ENCODE measurements at regions not wholly inside any gene's neighbourhood (a gene's known extent, or its start where the extent isn't known, plus 50 kb on each side); places are given as distances from the start of the nearest gene placed in this dataset.

DNA sequence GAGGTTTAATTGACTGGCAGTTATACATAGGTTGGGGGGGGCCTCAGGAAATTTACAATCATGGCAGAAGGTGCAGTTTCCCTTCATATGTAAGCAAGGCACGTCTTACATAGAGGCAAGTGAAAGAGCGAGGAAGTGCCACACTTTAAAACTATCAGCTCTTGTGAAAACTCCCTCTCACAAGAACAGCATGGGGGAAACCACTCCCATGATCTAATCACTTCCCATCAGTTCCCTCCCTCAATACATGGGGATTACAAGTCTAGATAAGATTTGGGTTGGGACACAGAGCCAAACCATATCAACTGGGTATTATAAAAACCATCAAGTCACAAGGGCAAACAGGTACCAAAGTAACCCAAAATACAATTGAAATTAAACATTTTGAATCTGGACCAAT, 182.0 kb upstream of the FAT4 start:
- H3K36me3 ChIP-seq (ENCODE audit: control insufficient read depth in 4 of 4, insufficient read depth in 4 of 4, low read length in 4 of 4), result no peaks in the 10 kb centered on the region
- H3K4me1 ChIP-seq (ENCODE audit: control insufficient read depth in 5 of 5, insufficient read depth in 5 of 5, low read length in 5 of 5), result peaks cover 0 to 4% (median 0%) of the 10 kb centered on the region in 5 donors
- no peaks in the 10 kb centered on the region for H3K27me3 ChIP-seq (ENCODE audit: control insufficient read depth in 3 of 3, insufficient read depth in 3 of 3, low read length in 2 of 3)
- 75 to 82% methylated on average over 2 of the region's 2 CpGs for WGBS, 2 donors
- no peak overlapping the region for H3K27ac ChIP-seq (ENCODE audit: low read depth in 1 of 2, low read length in 1 of 2)
- H3K4me3 ChIP-seq, result no peak overlapping the region
- TF ChIP-seq, protein P1, sequence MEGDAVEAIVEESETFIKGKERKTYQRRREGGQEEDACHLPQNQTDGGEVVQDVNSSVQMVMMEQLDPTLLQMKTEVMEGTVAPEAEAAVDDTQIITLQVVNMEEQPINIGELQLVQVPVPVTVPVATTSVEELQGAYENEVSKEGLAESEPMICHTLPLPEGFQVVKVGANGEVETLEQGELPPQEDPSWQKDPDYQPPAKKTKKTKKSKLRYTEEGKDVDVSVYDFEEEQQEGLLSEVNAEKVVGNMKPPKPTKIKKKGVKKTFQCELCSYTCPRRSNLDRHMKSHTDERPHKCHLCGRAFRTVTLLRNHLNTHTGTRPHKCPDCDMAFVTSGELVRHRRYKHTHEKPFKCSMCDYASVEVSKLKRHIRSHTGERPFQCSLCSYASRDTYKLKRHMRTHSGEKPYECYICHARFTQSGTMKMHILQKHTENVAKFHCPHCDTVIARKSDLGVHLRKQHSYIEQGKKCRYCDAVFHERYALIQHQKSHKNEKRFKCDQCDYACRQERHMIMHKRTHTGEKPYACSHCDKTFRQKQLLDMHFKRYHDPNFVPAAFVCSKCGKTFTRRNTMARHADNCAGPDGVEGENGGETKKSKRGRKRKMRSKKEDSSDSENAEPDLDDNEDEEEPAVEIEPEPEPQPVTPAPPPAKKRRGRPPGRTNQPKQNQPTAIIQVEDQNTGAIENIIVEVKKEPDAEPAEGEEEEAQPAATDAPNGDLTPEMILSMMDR (IDR thresholded peaks at IDR 0.05; ENCODE audit: control extremely low read depth, extremely low read depth), result no peak
- no peaks in the 10 kb centered on the region for H3K9me3 ChIP-seq (ENCODE audit: control insufficient read depth in 4 of 4, insufficient read depth in 3 of 4, low read length in 3 of 4)
- ATAC-seq (ENCODE audit: insufficient read depth, low FRiP score), result no peak
- no peak for DNase-seq
- no peak overlapping the region for H3K9ac ChIP-seq (ENCODE audit: insufficient read depth in 1 of 2, low read length in 2 of 2)

- H3K4me1 ChIP-seq (ENCODE audit: control insufficient read depth in 5 of 5, insufficient read depth in 5 of 5, low read length in 5 of 5), result peaks cover 0 to 4% (median 0%) of the 10 kb centered on the region in 5 donors
- no peaks in the 10 kb centered on the region for H3K36me3 ChIP-seq (ENCODE audit: control insufficient read depth in 4 of 4, insufficient read depth in 4 of 4, low read length in 4 of 4)
- H3K9me3 ChIP-seq (ENCODE audit: control insufficient read depth in 4 of 4, insufficient read depth in 3 of 4, low read length in 3 of 4), result no peaks in the 10 kb centered on the region
- TF ChIP-seq, protein P1 (IDR thresholded peaks at IDR 0.05; ENCODE audit: control extremely low read depth, extremely low read depth), result no peak
- no peak overlapping the region for H3K4me3 ChIP-seq
- H3K27ac ChIP-seq (ENCODE audit: low read depth in 1 of 2, low read length in 1 of 2), result no peak overlapping the region
- no peaks in the 10 kb centered on the region for H3K27me3 ChIP-seq (ENCODE audit: control insufficient read depth in 3 of 3, insufficient read depth in 3 of 3, low read length in 2 of 3)
- DNase-seq, result no peak
- no peak overlapping the region for H3K9ac ChIP-seq (ENCODE audit: insufficient read depth in 1 of 2, low read length in 2 of 2)
- ATAC-seq (ENCODE audit: insufficient read depth, low FRiP score), result no peak
- WGBS, 2 donors, result 92 to 93% methylated on average over 2 of the region's 2 CpGs
Measured at GRCh38 chr4:125131891-125132680, 182.7 kb upstream of the FAT4 start.

DNA sequence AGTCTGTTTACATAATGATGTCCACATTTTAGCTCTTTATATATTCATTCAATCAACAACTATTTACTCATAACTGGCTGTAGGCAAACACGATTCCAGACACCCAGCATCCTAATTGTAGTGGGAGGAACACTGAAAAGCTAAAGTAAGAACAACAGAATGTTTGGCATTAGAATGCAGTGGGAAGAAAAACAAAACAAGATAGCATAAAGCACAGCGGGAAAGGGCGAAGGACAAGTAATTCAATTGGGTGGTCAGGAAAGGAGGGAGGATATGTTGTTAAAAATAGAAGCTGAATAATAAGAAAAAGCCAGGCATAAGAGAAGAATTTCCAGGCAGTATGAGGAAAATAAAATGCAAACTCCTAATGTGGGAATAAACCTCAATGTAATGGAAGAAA, 189.5 kb upstream of the FAT4 start:
- Histone ChIP-seq H3K9ac (ENCODE audit: insufficient read depth in 1 of 2, low read length in 2 of 2) (no peak overlapping the region), H3K4me1 (ENCODE audit: control insufficient read depth in 5 of 5, insufficient read depth in 5 of 5, low read length in 5 of 5) (peaks cover 0 to 9% (median 0%) of the 10 kb centered on the region in 5 donors), H3K9me3 (ENCODE audit: control insufficient read depth in 4 of 4, insufficient read depth in 3 of 4, low read length in 3 of 4) (no peaks in the 10 kb centered on the region), H3K27me3 (ENCODE audit: control insufficient read depth in 3 of 3, insufficient read depth in 3 of 3, low read length in 2 of 3) (no peaks in the 10 kb centered on the region), H3K27ac (ENCODE audit: low read depth in 1 of 2, low read length in 1 of 2) (no peak overlapping the region), H3K4me3 (no peak overlapping the region), H3K36me3 (ENCODE audit: control insufficient read depth in 4 of 4, insufficient read depth in 4 of 4, low read length in 4 of 4) (no peaks in the 10 kb centered on the region)
- WGBS, 2 donors, result 55 to 57% methylated on average over 3 of the region's 3 CpGs
- TF ChIP-seq, protein P1 (IDR thresholded peaks at IDR 0.05; ENCODE audit: control extremely low read depth, extremely low read depth), result no peak
- no peak for ATAC-seq (ENCODE audit: insufficient read depth, low FRiP score)
- peak in 2 of 3 donors; percentile 39 to 49 for DNase-seq

Data from lung (tissue), 11 donors.